Endodermal cell (in vitro differentiated cells): ENCODE measurements at regions not wholly inside any gene's neighbourhood (a gene's known extent, or its start where the extent isn't known, plus 50 kb on each side); places are given as distances from the start of the nearest gene placed in this dataset.

Experiments
- DNase-seq: peaks from one replicate; pipeline ENCODE4 v3.0.0-alpha.2; 2017
- H3K27ac ChIP-seq: 2 replicates; pipeline ENCODE4 v1.5.1; 2013; ENCODE audit warnings: mild to moderate bottlenecking, low read depth, low read length, moderate library complexity
- H3K27me3 ChIP-seq: 2 replicates; pipeline ENCODE4 v1.6.1; 2013; ENCODE audit warnings: mild to moderate bottlenecking, low read length, moderate library complexity; ENCODE audit not compliant: insufficient read depth, control insufficient read depth, poor library complexity, severe bottlenecking
- H3K36me3 ChIP-seq: 2 replicates; pipeline ENCODE4 v1.7.0; 2013; ENCODE audit warnings: mild to moderate bottlenecking, low read length, moderate library complexity; ENCODE audit not compliant: control insufficient read depth, insufficient read depth
- H3K4me1 ChIP-seq: one replicate; pipeline ENCODE4 v1.7.0; 2013; ENCODE audit warnings: low read length; ENCODE audit not compliant: control insufficient read depth, insufficient read depth
- H3K4me3 ChIP-seq: 2 replicates; pipeline ENCODE4 v1.5.1; 2013; ENCODE audit warnings: mild to moderate bottlenecking, low read length, moderate library complexity
- H3K9ac ChIP-seq: 2 replicates; pipeline ENCODE4 v1.6.1; 2013; ENCODE audit warnings: mild to moderate bottlenecking, low read length, moderate library complexity; ENCODE audit not compliant: poor library complexity, severe bottlenecking; ENCODE audit errors: extremely low read depth
- H3K9me3 ChIP-seq: 2 replicates; pipeline ENCODE4 v1.6.1; 2013; ENCODE audit warnings: mild to moderate bottlenecking, low read length, moderate library complexity; ENCODE audit not compliant: control insufficient read depth
- H3K27ac Mint-ChIP-seq: 2 replicates; pipeline ENCODE4 v1.8.0; 2020; ENCODE audit warnings: mixed read lengths
- H3K27me3 Mint-ChIP-seq: 2 replicates; pipeline ENCODE4 v1.8.0; 2021; ENCODE audit warnings: mild to moderate bottlenecking, mixed read lengths; ENCODE audit not compliant: insufficient read depth
- H3K36me3 Mint-ChIP-seq: 2 replicates; pipeline ENCODE4 v1.8.0; 2020; ENCODE audit warnings: low read depth, mixed read lengths
- H3K4me1 Mint-ChIP-seq: 2 replicates; pipeline ENCODE4 v1.8.0; 2020; ENCODE audit warnings: mixed read lengths
- H3K4me3 Mint-ChIP-seq: 2 replicates; pipeline ENCODE4 v1.8.0; 2020; ENCODE audit warnings: mild to moderate bottlenecking, moderate library complexity, mixed read lengths
- H3K9me3 Mint-ChIP-seq: 2 replicates; pipeline ENCODE4 v1.8.0; 2020; ENCODE audit warnings: mild to moderate bottlenecking, mixed read lengths
- CTCF ChIP-seq: fragments of 200-600 bp; sonication (generic); conservative IDR thresholded peaks from 2 replicates; pipeline ENCODE4 v1.5.0; 2021; ENCODE audit warnings: antibody characterized with exemption, mild to moderate bottlenecking
- WGBS, 2 experiments: methylation state at CpG; one replicate each; pipeline versions ENCODE4 v1.1.5 to v1.1.7; 2013; ENCODE audit warnings: missing lambda C conversion rate in 2 of 2, mixed read lengths in 1 of 2; ENCODE audit not compliant: insufficient coverage in 1 of 2, insufficient read length in 1 of 2; 5-methylcytosine and 5-hydroxymethylcytosine counted together

DNA sequence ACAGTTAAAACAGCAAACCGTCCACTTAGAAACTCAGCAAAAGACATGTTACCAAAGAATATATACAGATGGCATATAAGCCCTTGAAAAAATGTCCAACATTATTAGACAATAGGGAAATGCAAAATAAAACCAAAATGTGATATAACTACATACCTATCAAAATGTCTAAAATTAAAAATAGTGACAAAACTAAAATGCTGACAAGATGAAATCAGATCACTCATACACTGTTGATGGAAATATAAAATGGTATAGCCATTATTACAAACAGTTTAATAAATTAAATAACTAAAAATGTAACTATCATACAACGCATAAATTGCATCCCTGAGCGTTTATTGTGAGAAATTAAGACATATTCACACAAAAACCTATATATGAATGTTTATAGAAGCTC is 939.7 kb upstream of the ZWINT start:
- Histone ChIP-seq H3K36me3 (no peaks in the 10 kb centered on the region), H3K4me1 (no peaks in the 10 kb centered on the region), H3K9me3 (no peaks in the 10 kb centered on the region), H3K4me3 (no peak overlapping the region), H3K9ac (no peak overlapping the region), H3K27me3 (no peaks in the 10 kb centered on the region), H3K27ac (no peak overlapping the region)
- Mint-ChIP-seq H3K27ac (no peak overlapping the region), H3K4me1 (no peaks in the 10 kb centered on the region), H3K27me3 (no peaks in the 10 kb centered on the region), H3K9me3 (no peaks in the 10 kb centered on the region), H3K4me3 (no peak overlapping the region), H3K36me3 (no peaks in the 10 kb centered on the region)
- TF ChIP-seq CTCF: no peak
- 100% methylated on average over 1 of the region's 3 CpGs; no CpG with 5 or more reads in 1 of the 2 experiments for WGBS, 2 experiments
- DNase-seq: no peak

GRCh38 chr10:57294698-57295097 is 933.6 kb upstream of the ZWINT start:
- no peak overlapping the region for H3K9ac ChIP-seq
- Mint-ChIP-seq H3K27me3 (peaks cover 4% of the 10 kb centered on the region), H3K4me1 (no peaks in the 10 kb centered on the region), H3K4me3 (no peak overlapping the region), H3K9me3 (no peaks in the 10 kb centered on the region), H3K36me3 (no peaks in the 10 kb centered on the region), H3K27ac (no peak overlapping the region)
- H3K9me3 ChIP-seq: no peaks in the 10 kb centered on the region
- no peak for TF ChIP-seq CTCF
- H3K36me3 ChIP-seq: no peaks in the 10 kb centered on the region
- no peaks in the 10 kb centered on the region for H3K27me3 ChIP-seq
- H3K4me3 ChIP-seq: no peak overlapping the region
- WGBS, 2 experiments: 97% methylated on average over 1 of the region's 1 CpG; no CpG with 5 or more reads in 1 of the 2 experiments
- no peaks in the 10 kb centered on the region for H3K4me1 ChIP-seq
- H3K27ac ChIP-seq: no peak overlapping the region
- no peak for DNase-seq

DNA sequence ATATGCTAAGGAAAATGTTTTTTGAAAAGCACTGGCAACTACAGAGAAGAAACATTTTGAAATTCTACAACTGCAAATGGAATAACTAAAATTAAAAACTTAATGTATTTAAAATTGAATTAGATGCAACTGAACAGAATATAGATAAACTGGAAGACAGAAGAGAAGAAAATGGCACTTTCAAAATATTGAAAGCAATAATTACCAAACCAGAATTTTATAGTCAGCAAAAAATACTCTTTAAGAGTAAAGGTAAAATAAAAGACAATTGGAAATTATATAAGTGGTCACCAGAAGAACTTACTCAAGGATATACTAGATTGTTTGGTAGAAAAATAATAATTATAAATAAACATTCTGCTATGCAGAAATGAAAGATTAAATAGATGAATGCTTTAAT is 927.7 kb upstream of the ZWINT start:
- H3K27me3 ChIP-seq: no peaks in the 10 kb centered on the region
- Mint-ChIP-seq H3K9me3 (no peaks in the 10 kb centered on the region), H3K4me3 (no peak overlapping the region), H3K4me1 (no peaks in the 10 kb centered on the region), H3K27me3 (peaks cover 4% of the 10 kb centered on the region), H3K36me3 (no peaks in the 10 kb centered on the region), H3K27ac (no peak overlapping the region)
- no peak for TF ChIP-seq CTCF
- H3K4me1 ChIP-seq: no peaks in the 10 kb centered on the region
- H3K9me3 ChIP-seq: no peaks in the 10 kb centered on the region
- no peak overlapping the region for H3K9ac ChIP-seq
- H3K4me3 ChIP-seq: no peak overlapping the region
- no peaks in the 10 kb centered on the region for H3K36me3 ChIP-seq
- no peak overlapping the region for H3K27ac ChIP-seq
- DNase-seq: no peak
